ENCODE measurements at regions not wholly inside any gene's neighbourhood (a gene's known extent, or its start where the extent isn't known, plus 50 kb on each side); places are given as distances from the start of the nearest gene placed in this dataset.
"Not testable (repeated sequence)": the region's sequence is repeated elsewhere in the genome, so short reads cannot be mapped to it uniquely, and the experiment has no call there.

DNA sequence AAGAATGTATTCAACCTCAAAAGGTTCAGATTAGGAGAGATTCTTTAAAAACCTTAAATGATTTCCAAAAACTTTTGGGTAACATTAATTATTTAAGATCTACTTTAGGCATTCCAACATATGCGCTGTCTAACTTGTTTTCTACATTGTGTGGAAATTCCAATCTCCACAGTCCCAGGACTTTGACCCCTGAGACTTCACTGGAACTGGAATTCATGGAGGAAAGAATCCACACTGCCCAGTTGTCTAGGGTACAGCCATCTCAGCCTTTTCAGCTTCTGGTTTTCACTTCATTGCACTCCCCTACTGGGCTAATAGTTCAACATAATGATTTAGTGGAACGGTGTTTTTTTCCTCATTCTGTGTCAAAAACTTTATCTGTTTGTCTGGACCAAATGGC, 161.5 kb downstream of the IER5 start:
- Histone ChIP-seq H3K27me3 (replicated peaks) (no peaks in the 10 kb centered on the region), H3K27ac (no peak overlapping the region), H3K4me3 (ENCODE audit: low read depth, low read length) (no peak overlapping the region), H3K36me3 (replicated peaks) (no peaks in the 10 kb centered on the region)
- TF ChIP-seq, protein P1, sequence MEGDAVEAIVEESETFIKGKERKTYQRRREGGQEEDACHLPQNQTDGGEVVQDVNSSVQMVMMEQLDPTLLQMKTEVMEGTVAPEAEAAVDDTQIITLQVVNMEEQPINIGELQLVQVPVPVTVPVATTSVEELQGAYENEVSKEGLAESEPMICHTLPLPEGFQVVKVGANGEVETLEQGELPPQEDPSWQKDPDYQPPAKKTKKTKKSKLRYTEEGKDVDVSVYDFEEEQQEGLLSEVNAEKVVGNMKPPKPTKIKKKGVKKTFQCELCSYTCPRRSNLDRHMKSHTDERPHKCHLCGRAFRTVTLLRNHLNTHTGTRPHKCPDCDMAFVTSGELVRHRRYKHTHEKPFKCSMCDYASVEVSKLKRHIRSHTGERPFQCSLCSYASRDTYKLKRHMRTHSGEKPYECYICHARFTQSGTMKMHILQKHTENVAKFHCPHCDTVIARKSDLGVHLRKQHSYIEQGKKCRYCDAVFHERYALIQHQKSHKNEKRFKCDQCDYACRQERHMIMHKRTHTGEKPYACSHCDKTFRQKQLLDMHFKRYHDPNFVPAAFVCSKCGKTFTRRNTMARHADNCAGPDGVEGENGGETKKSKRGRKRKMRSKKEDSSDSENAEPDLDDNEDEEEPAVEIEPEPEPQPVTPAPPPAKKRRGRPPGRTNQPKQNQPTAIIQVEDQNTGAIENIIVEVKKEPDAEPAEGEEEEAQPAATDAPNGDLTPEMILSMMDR (IDR thresholded peaks at IDR 0.05; ENCODE audit: low read depth, low read length, missing control alignments) = no peak
- DNase-seq = no peak
- in situ Hi-C loops (cut with HindIII; ENCODE audit: low pct_ligation_motif_present, low sequenced_read_pairs) = no loop called here

DNA sequence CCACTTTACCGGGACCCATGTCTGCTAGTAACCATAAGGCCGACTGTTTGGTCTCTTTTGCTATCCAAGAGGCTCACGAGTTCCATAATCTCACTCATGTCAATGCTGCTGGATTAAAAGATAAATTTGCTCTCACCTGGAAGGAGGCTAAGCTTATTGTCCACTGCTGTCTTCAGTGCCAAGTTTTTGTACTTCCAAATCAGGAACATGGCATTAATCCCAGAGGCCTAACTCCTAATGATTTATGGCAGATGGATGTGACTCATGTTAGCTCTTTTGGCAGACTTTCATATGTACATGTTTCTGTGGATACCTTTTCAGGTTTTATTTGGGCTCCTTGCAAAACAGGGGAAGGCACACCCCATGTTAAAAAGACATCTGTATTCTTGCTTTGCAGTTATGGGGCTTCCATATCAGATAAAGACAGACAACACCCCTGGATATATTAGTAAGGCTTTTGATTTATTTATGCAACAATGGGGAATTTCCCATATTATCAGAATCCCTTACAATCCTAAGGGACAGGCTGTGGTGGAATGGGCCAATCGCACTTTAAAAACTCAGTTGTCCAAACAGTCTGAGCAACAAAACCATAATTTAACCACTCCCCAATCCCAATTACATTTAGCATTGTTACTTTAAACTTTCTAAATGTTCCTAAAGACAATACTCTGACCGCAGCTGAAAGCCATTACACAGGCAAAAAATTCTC, 162.7 kb downstream of the IER5 start:
- Histone ChIP-seq H3K27me3 (replicated peaks) (no peaks in the 10 kb centered on the region), H3K27ac (no peak overlapping the region), H3K4me3 (ENCODE audit: low read depth, low read length) (no peak overlapping the region), H3K36me3 (replicated peaks) (no peaks in the 10 kb centered on the region)
- in situ Hi-C loops (cut with HindIII; ENCODE audit: low pct_ligation_motif_present, low sequenced_read_pairs) = no loop called here
- TF ChIP-seq, protein P1 (IDR thresholded peaks at IDR 0.05; ENCODE audit: low read depth, low read length, missing control alignments) = no peak
- DNase-seq = peak; percentile 5

DNA sequence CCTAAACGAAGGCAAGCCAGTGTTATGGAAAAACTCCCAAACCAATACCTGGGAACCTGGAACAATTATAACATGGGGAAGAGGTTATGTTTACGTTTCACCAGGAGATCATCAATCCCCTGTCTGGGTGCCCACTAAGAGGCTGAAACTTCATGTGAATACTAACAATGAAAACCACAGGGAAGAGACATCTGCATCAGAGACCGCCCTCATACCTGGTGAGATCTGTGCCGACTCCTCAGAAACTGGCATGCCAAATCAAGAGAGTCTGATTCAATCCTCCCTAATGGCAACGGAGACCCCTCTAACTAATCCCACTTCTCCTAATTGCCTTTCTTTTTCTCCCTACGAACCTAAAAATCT, 163.2 kb downstream of the IER5 start:
- H3K27me3 ChIP-seq (replicated peaks) = no peaks in the 10 kb centered on the region
- in situ Hi-C loops (cut with HindIII; ENCODE audit: low pct_ligation_motif_present, low sequenced_read_pairs) = no loop called here
- no peak for DNase-seq
- H3K36me3 ChIP-seq (replicated peaks) = no peaks in the 10 kb centered on the region
- TF ChIP-seq, protein P1 (IDR thresholded peaks at IDR 0.05; ENCODE audit: low read depth, low read length, missing control alignments) = no peak
- no peak overlapping the region for H3K4me3 ChIP-seq (ENCODE audit: low read depth, low read length)
- no peak overlapping the region for H3K27ac ChIP-seq

DNA sequence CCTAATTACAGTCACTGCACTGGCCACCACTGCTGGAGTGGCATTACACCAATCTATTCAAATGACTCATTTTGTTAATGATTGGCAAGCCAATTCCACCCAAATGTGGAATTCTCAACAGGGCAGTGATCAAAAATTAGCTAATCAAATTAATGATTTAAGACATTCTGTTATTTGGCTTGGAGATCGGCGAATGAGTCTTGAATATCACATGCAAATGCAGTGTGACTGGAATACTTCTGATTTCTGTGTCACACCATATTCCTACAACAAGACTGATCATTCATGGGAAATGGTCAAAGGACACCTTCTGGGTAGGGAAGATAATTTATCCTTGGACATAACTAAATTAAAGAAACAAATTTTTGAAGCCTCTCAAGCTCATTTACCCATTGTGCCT, 165.1 kb downstream of the IER5 start:
- H3K4me3 ChIP-seq (ENCODE audit: low read depth, low read length); H3K36me3 ChIP-seq (replicated peaks); H3K27me3 ChIP-seq (replicated peaks); DNase-seq; H3K27ac ChIP-seq; in situ Hi-C loops (cut with HindIII; ENCODE audit: low pct_ligation_motif_present, low sequenced_read_pairs): not testable (repeated sequence)

DNA sequence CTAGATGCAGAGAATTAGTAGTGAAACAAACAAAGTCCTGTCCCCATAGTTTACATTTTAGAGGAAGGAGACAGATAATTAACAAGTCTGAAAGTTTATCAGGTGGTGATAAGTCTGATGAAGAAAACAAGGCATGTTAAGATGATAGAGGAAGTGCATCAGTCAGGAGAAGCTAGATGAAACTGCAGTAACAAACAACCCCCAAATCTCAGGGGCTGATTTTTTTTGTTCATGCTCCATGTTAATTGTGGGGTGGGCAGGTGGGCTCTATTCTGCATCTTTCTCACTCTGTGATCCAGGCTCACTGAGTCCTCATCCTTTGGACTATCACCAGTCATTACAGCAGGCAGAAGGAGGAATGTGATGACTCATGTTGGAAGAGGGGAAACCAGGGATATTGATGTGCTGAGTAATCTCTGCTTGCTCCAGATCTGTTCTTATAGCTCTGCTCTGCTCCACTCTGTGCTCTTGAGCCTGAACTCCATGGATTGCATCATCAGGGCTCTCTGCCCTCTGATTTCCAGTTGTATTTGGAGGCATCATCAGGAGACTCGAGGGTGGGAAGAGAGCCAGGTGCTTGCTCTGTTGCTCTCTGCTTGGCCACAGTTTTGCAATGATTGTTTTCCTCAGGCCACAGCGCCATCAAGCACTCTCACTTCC, 166.9 kb downstream of the IER5 start:
- H3K36me3 ChIP-seq (replicated peaks) = no peaks in the 10 kb centered on the region
- TF ChIP-seq, protein P1 (IDR thresholded peaks at IDR 0.05; ENCODE audit: low read depth, low read length, missing control alignments) = no peak
- H3K4me3 ChIP-seq (ENCODE audit: low read depth, low read length) = no peak overlapping the region
- H3K27me3 ChIP-seq (replicated peaks) = no peaks in the 10 kb centered on the region
- peak; percentile 71 for DNase-seq
- in situ Hi-C loops (cut with HindIII; ENCODE audit: low pct_ligation_motif_present, low sequenced_read_pairs) = no loop called here
- H3K27ac ChIP-seq = no peak overlapping the region

DNA sequence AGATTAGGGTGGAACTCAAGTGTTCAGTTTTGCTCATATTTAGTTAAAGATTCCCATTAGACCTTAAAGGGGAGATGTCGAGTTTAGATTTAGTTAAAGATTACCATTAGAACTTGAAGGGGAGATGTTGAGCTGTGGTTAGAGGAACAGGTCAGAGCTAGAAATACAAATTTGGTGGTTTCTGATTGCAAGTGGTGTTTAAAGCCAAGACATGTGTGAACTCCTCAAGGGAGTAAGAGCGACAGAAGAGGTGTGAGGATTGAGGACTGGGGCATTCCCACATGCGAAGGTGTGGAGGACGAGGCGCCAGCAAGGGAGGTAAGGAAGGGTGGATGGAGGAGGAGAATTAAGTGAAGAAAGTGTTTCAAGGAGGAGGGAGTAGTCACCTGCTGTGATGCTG, 168.6 kb downstream of the IER5 start:
- Histone ChIP-seq H3K4me3 (ENCODE audit: low read depth, low read length) (no peak overlapping the region), H3K36me3 (replicated peaks) (no peaks in the 10 kb centered on the region), H3K27me3 (replicated peaks) (no peaks in the 10 kb centered on the region), H3K27ac (no peak overlapping the region)
- TF ChIP-seq, protein P1 (IDR thresholded peaks at IDR 0.05; ENCODE audit: low read depth, low read length, missing control alignments) = no peak
- DNase-seq = no peak
- in situ Hi-C loops (cut with HindIII; ENCODE audit: low pct_ligation_motif_present, low sequenced_read_pairs) = no loop called here

Data from brain microvascular endothelial cell (primary cell).